ENCODE measurements at regions not wholly inside any gene's neighbourhood (a gene's known extent, or its start where the extent isn't known, plus 50 kb on each side); places are given as distances from the start of the nearest gene placed in this dataset.

- DNase-seq = no peak
Measured at GRCh38 chr11:45554230-45554967, 111.0 kb downstream of the CHST1 start.

GRCh38 chr11:45553383-45553936 is 112.0 kb downstream of the CHST1 start:
- no peak for DNase-seq

- no peak for DNase-seq
Measured at GRCh38 chr11:45551191-45551713, 114.2 kb downstream of the CHST1 start.

- no peak for DNase-seq
Measured at GRCh38 chr11:45549257-45549656, 116.2 kb downstream of the CHST1 start.

GRCh38 chr11:45546366-45546765 is 119.1 kb downstream of the CHST1 start:
- DNase-seq = no peak

GRCh38 chr11:45544826-45545225 is 120.6 kb downstream of the CHST1 start:
- no peak for DNase-seq

- DNase-seq = no peak
Measured at GRCh38 chr11:45543808-45544422, 121.5 kb downstream of the CHST1 start.

- DNase-seq = no peak
Measured at GRCh38 chr11:45543081-45543480, 122.3 kb downstream of the CHST1 start.

GRCh38 chr11:45541693-45542434 is 123.6 kb downstream of the CHST1 start:
- DNase-seq = no peak

- DNase-seq = no peak
Measured at GRCh38 chr11:45538939-45539338, 126.5 kb downstream of the CHST1 start.

- DNase-seq = no peak
Measured at GRCh38 chr11:45538363-45538762, 127.1 kb downstream of the CHST1 start.

GRCh38 chr11:45537614-45538013 is 127.8 kb downstream of the CHST1 start:
- no peak for DNase-seq

- no peak for DNase-seq
Measured at GRCh38 chr11:45535033-45535432, 130.4 kb downstream of the CHST1 start.

- no peak for DNase-seq
Measured at GRCh38 chr11:45534132-45534531, 131.3 kb downstream of the CHST1 start.

- no peak for DNase-seq
Measured at GRCh38 chr11:45532546-45532945, 132.9 kb downstream of the CHST1 start.

GRCh38 chr11:45530776-45531175 is 134.6 kb downstream of the CHST1 start:
- no peak for DNase-seq

GRCh38 chr11:45530111-45530510 is 135.3 kb downstream of the CHST1 start:
- no peak for DNase-seq

- no peak for DNase-seq
Measured at GRCh38 chr11:45528435-45528834, 137.0 kb downstream of the CHST1 start.

- DNase-seq = no peak
Measured at GRCh38 chr11:45527898-45528297, 137.5 kb downstream of the CHST1 start.

- DNase-seq = no peak
Measured at GRCh38 chr11:45525393-45525792, 140.0 kb downstream of the CHST1 start.

GRCh38 chr11:45523760-45524159 is 141.7 kb downstream of the CHST1 start:
- no peak for DNase-seq

- no peak for DNase-seq
Measured at GRCh38 chr11:45518833-45519535, 146.4 kb downstream of the CHST1 start.

Measured in activated CD8-positive, alpha-beta memory T cell treated with anti-CD3 and anti-CD28 coated beads, Interleukin-2, amount 50 U/mL, for 4 hours (primary cell).